ENCODE measurements at regions not wholly inside any gene's neighbourhood (a gene's known extent, or its start where the extent isn't known, plus 50 kb on each side); places are given as distances from the start of the nearest gene placed in this dataset.

- H3K23me2 ChIP-seq (ENCODE audit: insufficient read length, low read depth, low read length, poor library complexity, severe bottlenecking) = no peaks in the 10 kb centered on the region
- no peak overlapping the region for H3K27ac Mint-ChIP-seq
- no peak overlapping the region for H4K5ac ChIP-seq (ENCODE audit: insufficient read length, low read depth, low read length)
- no peak overlapping the region for H3K4ac ChIP-seq (ENCODE audit: low read depth, low read length)
- H3K9me3 Mint-ChIP-seq = peaks cover 0 to 6% of the 10 kb centered on the region in 2 experiments; a peak in 1 of 5 replicates
- H2AFZ ChIP-seq (ENCODE audit: low read length) = no peak overlapping the region
- H3T11ph ChIP-seq (ENCODE audit: low read length) = no peak overlapping the region
- H4K8ac ChIP-seq (replicated peaks; ENCODE audit: insufficient read length, low read depth, low read length) = no peak overlapping the region
- H3K36me3 Mint-ChIP-seq (ENCODE audit: insufficient read depth in 1 of 3, low read depth in 3 of 3) = peaks cover 0 to 9% (median 3%) of the 10 kb centered on the region in 3 experiments; a peak in 3 of 7 replicates
- peaks cover 3% of the 10 kb centered on the region; the same call in 1 of the 2 replicates for H3K4me1 ChIP-seq (ENCODE audit: insufficient read depth, low read length)
- no peaks in the 10 kb centered on the region for H3K79me2 ChIP-seq (ENCODE audit: insufficient read depth, low read length)
- no peak overlapping the region for H3K56ac ChIP-seq (ENCODE audit: insufficient read length, low read depth, low read length)
- no peak overlapping the region for H2AK5ac ChIP-seq (ENCODE audit: insufficient read length, low read length)
- no peaks in the 10 kb centered on the region for H3K79me1 ChIP-seq (ENCODE audit: insufficient read depth, low read depth, low read length, poor library complexity, severe bottlenecking)
- H3K9ac ChIP-seq (ENCODE audit: extremely low read depth, insufficient read length, low read length) = no peak overlapping the region
- H2BK120ac ChIP-seq (ENCODE audit: low read depth, low read length, poor library complexity, severe bottlenecking) = no peak overlapping the region
- no peak overlapping the region for H3K18ac ChIP-seq (ENCODE audit: insufficient read length, low read depth, low read length)
- H3K9me3 ChIP-seq (ENCODE audit: control insufficient read depth, low read depth, low read length) = no peaks in the 10 kb centered on the region
- DNase-seq = no peak
- WGBS (ENCODE audit: extremely low coverage, insufficient read length, low lambda C conversion rate) = no CpG with 5 or more reads among the region's 2 CpGs
- H3K4me1 Mint-ChIP-seq = peaks cover 9 to 15% of the 10 kb centered on the region in 2 experiments
- no peak overlapping the region for H2BK15ac ChIP-seq (ENCODE audit: low read depth, low read length)
- H2BK20ac ChIP-seq (ENCODE audit: low read depth, low read length, poor library complexity, severe bottlenecking) = no peak overlapping the region
- no peaks in the 10 kb centered on the region for H3K27me3 ChIP-seq (ENCODE audit: insufficient read depth, low read length)
- H3K4me3 Mint-ChIP-seq = no peak overlapping the region
- H4K91ac ChIP-seq (ENCODE audit: insufficient read length, low read depth, low read length) = no peak overlapping the region
- no peak overlapping the region for H2BK12ac ChIP-seq (ENCODE audit: insufficient read length, low read depth, low read length)
- H4K20me1 ChIP-seq (ENCODE audit: control insufficient read depth, insufficient read depth, insufficient read length) = no peaks in the 10 kb centered on the region
- H3K14ac ChIP-seq (ENCODE audit: insufficient read depth, low read length) = no peak overlapping the region
- no peak overlapping the region for H3K4me2 ChIP-seq (ENCODE audit: insufficient read depth, insufficient read length, low read length)
- H3K23ac ChIP-seq (ENCODE audit: insufficient read length, low read depth, low read length) = no peak overlapping the region
- H3K27me3 Mint-ChIP-seq (ENCODE audit: low read depth) = no peaks in the 10 kb centered on the region
- TF ChIP-seq CTCF (conservative IDR thresholded peaks at IDR 0.05) = no peak
- H2BK5ac ChIP-seq (ENCODE audit: insufficient read length, low read length) = no peak overlapping the region
- no peak overlapping the region for H3K27ac ChIP-seq (ENCODE audit: insufficient read length, low read depth, low read length)
These were observed 915.6 kb upstream of the LRFN5 start for GRCh38 chr14:40691066-40691465.
